GM21825 (cell line): ENCODE measurements at regions not wholly inside any gene's neighbourhood (a gene's known extent, or its start where the extent isn't known, plus 50 kb on each side); places are given as distances from the start of the nearest gene placed in this dataset.

ENCODE experiments used
- ATAC-seq: cut with Tn5 transposase; IDR thresholded peaks from one replicate; pipeline ENCODE4 v1.9.1; 2021; ENCODE audit warnings: mild to moderate bottlenecking, moderate library complexity; ENCODE audit not compliant: unreplicated experiment

DNA sequence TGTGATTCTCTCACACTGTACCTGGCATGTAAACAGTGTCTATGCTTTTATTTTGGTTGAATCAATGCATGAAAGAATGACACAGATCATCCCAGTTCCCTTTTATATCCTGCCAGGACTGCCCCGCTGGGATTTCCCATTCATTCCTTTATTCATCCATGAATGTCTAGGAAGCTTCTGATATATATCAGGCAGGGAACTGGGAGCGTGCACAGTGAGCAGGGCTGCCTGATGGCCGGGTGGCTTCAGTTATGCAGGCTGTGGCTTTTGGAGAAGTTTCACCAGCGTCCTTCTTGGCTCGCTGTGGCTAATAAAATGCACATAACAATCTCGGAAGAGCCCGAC is 789.0 kb downstream of the TBC1D22A start:
- no peak for ATAC-seq

DNA sequence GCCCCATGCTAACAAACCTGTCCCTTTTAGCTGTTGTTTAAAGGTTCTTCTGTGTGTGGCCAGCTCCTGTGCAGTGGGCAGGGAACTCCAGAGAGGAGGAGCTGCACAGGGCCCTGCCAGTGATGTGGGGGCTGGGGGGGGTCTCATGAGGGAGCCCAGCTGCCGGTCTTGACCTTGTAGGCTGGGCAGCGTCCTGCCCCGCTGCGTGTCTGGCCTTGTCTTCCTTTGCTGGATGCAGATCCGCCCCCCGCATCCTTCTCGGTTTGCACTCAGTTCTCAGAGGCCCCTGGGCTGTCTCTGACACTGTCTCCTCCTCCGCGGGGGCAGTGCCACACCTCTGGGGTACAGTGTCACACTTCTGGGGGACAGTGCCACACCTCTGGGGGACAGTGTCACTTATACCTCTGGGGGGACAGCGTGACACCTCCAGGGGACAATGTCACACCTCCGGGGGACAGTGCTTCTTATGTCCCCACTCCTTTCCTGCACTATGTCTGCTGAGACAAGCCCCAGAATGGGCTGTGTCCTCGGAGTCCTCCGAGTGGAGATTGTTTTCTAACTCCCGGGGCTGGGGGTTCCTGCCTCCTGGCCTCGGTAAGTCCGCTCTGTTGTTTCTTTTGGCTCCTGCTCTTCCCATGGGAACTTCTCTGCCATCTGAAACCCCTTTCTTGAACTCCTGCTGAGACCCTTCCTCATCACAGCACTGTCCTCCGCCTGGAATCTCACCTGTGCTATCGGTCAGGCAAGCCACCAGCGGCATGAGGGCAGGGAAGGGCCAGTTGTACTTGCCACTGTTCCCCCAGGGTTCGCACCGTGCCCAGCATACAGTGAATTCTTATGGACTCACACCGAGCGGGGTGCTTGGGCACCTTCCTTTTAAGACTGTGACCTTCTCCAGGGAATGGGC is 788.3 kb downstream of the TBC1D22A start:
- ATAC-seq = no peak

DNA sequence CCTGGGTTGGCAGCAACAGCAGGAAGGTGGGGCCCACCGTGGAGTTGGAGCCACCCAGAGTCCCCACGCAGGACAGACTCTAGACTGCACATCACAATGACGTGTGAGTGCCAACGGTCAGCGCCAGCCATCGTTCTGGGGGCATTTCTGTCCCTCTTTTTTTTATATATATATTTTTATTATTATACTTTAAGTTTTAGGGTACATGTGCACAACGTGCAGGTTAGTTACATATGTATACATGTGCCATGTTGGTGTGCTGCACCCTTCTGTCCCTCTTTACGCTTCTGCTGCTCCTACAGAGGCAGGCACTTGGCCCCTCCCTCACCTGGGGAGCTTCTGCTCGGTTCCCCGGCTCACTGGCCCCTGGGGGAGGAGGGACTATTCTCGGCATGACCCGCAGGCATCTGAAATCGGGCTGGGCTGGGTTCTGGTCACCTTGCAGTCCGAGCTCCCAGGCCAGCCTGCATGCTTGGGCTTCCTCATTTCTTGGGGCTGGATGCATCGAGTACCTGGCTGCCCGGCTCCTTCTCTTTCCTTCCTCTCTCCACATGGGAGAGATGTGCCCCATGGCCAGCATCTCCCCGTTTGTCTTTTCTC is 787.4 kb downstream of the TBC1D22A start:
- ATAC-seq = no peak

DNA sequence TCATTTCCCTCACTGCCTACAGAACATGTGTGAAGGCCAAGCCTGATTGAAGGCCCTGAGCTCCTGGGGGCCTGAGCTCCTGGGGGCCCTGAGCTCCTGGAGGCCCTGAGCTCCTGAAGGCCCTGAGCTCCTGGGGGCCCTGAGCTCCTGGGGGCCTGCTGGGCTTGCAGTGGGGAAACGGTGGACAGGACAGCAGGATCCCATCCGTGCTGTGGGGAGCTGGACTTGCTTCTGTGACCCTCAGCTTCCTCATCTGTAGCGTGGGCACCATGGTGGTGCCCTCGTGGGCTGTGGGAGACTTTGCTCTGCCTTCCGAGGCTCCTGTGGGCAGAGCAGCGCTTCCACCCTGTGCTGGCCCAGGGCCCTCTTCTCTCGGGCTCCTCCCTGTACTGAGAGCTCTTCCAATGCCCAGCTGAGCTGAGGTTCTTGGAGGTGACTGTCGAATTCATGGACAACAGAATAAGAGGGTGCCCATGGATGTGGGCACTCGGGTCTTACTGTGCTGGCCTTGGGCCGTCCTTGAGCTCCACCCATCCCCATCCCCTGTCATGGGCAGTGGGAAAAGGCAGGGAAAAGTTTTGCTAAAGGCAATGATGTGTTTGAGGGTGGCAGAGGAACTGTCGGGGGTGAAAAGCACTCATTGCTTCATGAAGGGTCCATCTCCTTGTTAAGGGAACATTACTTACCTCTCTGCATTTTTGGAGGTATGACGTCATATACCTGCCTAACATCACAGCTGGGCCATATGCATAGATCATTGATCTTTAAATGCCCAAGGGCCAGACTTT is 786.7 kb downstream of the TBC1D22A start:
- ATAC-seq = no peak

DNA sequence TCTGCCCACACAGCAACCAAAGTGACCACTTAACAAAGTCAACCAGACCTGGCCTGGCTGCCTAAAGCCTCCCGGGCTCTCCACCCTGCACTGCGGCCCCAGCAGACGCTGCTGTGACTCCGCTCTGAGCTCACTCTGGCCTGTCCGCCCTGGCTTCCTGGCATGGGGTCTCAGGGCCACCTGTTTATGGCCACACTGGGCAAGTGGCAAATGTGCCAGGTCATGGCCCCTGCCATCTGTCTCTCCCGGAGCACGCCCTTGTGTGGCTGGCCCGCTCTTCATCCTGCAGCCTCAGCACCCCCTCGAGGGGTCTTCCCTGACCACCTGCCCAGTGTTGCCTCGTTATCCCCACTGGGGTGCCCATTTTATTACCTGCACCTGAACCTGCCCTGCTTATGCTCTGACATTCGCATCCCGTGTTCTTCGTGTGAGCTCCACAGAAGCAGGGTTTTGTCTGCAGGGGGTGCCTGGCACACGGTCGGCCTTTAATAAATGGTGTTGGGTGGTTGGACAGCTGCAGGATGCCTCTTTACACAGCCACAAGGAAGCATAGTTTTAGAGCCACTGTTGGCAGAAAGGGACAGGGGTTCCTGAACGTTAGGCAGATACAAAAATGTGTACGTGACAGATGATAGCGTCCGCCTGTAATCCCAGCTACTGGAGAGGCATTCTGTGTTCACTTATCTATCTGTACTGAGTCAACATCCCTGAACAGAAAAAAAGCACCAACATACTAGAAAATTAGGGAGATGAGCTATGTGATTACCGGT is 785.6 kb downstream of the TBC1D22A start:
- no peak for ATAC-seq

DNA sequence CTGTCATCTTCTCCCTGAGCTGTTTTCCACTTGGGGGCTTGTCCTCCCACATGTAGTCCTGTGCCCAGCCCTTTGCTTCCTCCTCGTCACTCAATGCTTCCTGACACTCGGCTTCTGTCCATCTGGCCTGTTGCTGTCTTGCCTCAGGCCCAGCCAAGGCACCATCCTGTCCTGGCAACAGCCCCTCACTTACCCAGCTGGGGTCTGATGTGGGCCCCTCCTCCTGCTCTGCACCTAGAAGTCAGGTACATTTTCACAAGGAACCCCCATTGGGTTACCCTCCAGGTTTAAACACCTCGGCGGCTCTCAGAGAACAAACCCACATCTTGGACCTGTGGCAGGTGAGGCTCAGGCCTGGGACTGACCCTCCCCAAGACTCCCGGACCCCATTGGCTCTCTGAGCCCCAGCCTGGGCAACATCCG is 784.8 kb downstream of the TBC1D22A start:
- no peak for ATAC-seq

DNA sequence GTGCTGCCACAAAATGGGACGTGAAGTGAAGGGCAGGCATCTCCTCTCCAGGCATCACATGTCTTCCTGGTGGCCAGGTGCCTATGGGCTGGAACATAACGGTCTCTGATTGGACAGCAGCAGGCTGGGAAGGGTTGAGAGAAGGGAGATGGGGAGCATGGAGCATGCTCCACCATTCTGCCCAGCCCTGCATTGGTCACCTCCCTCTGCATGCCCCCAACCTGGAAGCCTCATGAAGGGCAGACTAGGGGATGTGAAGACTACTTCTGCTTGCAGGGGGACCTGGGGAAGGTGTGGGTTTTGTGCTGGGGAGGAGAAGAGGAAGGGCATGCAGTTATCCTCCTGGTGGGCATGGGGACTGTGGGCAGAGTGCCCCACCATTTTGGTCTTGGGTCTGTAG is 782.2 kb downstream of the TBC1D22A start:
- ATAC-seq = no peak

DNA sequence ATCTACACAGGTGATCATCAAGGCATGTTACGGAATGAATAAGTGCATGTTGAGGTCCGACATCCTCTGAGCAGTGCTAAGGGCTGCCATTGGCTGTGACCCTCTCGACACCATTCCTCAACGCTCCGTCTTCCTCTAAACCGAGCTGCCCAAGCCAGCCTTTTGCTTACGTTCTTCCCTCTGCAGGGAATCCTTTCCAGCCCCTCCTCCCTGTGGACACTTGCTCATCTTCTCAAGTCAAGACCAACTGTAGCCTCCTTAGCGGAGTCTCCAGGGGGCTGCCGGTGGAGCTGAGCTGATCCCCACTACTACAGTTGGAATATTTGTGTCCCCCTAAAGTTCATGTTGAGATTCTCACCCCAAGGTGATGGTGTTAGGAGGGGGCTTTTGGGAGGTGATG is 781.0 kb downstream of the TBC1D22A start:
- no peak for ATAC-seq

DNA sequence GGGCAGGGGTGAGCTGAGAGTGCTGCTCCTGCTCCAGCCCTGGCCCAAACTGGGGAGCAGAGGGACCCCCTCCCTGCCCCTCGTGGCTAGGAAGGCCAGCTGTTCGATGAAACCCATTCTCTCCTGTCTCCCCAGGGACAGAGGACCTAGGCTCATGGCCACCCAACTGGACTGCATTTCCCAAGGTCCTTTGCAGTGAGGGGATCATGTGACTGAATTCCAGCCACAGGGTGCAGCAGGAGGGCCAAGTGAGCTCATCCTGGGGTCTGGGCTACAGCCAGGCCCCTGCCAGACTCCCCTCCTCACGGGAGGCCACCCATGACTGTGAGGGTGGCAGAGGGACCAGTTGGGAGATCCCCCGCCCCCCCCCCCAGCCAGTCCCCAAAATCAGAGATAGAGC is 777.6 kb downstream of the TBC1D22A start:
- ATAC-seq = no peak

DNA sequence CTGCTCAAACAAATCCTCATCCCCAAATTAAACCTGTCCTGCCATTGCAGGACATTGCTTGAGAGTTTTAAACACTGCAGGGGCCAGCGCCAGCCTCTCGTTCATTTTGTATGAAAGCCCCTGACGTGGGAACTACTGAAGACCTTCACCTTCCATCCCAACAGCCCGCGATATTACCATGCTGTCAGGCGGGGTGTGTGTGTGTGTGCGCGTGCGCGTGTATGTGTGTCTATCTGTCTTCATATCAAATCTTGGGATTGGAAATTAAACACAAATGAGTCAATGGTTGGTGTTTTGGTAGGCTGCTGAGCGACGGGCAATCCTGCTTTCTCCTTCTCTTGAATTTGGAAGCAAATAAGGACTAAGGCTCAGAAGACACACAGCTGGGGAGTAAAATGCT is 776.9 kb downstream of the TBC1D22A start:
- ATAC-seq = no peak

DNA sequence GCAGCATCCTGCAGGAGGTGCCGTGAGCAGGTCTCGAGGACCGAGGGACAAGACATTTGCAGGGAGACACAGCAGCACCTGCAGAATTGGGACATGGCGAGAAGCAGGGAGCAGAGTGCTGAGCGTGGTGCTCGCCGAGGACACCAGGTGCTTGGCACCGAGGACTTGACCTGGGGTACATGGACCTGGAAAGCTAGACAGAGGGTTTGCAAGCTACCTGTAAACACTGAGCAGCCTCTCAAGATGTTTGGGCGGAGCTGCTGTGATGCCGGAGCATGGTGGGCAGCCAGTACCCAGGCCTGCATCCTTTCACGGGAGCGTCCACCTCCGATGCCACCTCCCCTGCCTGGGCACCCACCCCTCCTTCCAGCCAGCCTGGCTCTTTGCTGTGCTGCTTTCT is 773.2 kb downstream of the TBC1D22A start:
- ATAC-seq = no peak

DNA sequence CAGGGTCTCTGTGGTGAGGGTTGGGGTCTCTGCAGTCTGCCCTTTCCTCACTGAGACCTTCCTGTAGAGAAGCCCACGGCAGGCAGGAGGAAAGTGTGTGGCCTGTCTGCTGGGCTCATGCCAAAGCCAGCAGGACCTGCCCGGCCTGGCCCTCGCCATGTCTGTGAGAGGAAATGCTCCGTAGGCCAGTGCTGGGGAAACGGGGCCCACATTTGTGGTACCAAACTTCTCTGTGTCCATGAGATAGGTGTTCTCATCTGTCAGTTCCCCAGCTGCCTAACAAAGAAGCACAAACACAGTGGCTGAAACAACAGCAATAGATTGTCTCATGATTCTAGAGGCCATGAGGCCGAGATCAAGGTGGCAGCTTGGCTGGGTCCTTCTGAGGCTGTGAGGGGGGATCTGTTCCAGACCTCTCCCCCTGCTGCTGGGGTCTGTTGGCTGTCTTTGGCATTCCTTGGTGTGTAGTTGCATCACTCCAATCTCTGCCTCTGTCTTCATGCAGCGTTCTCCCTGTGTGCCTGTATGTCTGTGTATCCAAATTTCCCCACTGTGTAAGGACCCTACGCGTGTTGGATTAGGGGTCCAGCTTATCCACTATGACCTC is 772.5 kb downstream of the TBC1D22A start:
- no peak for ATAC-seq

DNA sequence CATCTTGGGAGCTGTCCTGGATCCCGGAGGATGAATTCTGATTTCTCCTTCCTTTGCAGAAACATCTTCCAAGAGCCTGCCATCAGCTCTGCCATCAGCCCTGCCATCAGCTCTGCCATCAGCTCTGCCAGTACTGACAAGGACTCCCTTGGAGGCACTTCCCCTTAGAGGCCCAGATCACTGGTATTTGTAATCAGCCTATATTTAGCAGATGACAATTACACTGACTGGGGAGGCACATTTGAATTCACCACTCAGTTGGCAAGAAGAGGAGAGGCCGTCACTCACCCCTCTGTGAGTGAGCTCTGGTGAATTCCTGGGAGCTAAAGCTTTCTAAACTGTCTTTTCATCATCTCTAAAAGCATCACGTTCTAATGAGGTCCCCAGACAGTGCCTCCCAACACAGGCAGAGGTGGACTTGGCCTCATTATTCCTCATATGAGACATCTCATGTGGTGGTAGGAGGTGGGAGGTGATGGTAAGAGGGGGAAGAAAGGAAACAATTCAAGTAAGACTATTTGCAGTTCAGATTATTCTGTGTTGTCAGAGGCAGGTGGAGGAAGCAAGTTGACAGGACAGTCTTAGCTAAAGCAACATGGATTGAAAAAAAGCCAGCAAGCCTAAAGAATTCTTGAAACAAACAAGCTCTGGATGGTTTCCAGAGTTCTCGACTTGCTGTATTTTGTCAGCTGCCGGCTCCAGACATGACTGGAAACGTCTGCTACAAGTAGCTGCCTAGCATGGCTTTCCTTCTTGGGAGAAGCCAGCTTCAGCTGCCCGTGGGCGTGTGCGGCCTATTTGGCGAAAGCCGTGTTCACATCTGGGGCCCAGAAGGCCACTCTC is 771.7 kb downstream of the TBC1D22A start:
- ATAC-seq = no peak

DNA sequence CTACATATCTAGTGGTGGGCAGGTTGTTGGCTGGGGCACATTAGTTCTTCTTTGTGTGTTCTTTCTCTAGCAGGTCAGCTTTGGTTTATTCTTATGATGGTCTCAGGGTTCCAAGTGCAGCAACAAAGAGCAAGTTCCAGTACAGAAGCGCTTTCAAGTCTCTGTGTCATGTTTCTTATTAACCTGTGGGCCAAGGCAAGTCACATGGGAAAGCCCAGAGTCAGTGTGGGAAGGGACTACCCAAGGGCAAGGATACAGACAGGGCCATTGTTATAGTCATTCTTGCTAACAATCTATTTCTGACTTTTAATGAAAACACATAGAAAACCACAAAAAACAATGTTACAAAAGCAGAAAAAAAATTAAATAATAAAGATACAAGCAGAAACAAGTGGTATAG is 754.6 kb downstream of the TBC1D22A start:
- ATAC-seq = no peak

DNA sequence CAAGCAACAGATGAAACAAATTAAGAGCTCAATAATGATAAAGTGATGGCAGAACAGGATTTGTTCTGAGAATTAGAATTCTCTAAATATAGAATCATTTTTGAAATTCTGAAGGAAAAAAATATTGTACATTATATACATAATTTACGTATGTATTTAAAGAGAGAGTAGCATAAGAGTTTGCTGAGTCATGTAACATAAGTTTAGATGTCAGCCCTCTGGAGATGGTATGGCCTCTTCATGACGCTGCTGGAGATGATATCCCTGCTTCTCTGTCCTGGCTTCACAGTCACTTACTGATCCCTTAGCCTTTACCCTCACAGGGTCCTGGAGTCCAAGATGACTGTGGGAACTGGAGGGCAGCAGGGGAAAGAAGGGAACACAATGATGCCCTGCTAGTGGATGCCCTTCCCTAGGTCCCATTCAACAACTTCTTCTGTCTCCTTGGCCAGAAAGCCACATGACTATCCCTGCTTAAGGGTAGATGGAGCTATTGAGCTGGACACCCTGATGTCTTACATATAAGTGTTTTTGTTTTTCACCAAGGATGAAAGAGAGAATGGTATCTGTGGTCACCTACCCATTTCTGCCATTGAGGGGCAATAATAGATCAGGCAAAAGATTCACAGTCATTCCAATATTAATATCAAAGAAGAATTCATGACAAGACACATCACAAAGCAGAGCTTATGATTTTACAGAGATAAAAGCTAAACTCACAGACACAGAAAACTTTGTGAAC is 753.1 kb downstream of the TBC1D22A start:
- no peak for ATAC-seq

DNA sequence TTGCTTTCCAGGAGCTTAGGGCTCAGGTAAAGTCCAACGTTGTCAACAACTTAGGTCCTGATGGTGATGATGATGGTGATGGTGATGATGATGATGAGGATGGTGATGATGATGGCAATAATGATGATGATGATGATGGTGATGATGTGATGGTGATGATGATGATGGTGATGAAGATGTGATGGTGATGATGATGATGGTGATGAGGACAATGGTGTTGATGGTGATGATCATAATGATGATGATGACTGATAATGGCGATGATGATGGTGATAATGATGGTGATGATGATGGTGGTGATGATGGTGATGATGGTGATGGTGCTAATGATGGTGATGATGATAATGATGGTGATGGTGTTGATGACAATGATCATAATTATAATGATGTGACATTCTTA is 750.2 kb downstream of the TBC1D22A start:
- ATAC-seq = no peak

DNA sequence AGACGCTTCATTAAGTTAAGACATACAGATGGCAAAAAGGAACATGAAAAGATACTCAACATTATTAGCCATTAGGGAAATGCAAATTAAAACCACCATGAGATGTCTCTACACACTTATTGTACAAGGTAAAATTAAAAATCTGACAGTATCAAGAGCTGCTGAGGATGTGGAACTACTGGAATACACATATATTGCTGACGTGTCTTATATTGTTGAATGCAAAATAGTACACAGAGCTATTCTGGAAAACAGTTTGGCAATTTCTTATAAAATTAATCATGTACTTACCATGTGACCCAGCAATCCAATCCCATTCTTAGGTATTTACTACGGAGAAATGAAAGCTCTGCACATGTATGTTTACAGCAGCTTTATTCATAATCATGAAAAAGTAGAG is 742.5 kb downstream of the TBC1D22A start:
- ATAC-seq = no peak

DNA sequence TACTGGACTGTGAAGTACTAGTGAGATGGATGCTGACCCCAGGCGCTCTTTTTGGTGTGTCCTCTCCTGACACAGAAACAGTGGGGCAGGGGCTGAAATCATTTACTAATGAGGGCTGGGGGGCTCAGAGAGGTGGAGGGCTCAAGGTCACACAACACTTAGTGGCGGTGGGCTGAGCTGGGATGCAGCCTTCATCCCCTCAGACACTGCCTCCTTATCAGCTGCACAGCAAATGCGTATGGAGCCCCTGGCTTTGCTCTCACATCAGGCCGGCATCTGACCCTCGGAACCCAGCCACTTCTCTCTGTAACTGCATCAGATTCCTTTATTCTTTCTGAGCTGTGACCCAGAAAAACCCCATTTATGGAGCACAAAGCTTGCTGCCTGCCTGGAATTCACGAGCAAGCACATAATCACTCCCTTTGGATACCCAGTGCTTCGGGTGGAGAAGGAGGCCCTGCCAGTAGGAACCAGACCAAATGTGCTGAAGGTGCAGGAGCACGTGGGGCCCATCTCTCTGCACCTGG is 736.6 kb downstream of the TBC1D22A start:
- no peak for ATAC-seq

DNA sequence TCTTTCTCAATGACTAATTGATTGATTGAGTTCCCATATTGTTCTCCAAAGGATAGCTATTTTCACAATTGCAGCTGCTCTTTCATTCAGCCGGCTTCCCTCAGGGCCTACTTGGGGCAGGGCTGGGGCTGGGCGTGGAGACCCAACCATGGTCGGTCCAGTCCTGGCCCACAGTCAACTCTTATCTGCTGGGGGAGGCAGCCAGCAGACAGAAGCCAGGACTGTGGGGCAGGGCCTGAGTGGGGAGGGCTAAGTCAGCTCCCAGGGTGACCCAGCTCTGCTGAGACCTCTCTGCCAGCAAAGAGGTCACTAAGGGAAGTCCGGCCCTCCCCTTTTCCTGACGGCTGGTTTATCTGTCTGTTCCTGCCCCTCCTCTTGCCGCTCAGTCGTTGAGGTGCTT is 735.2 kb downstream of the TBC1D22A start:
- no peak for ATAC-seq
